PC-3 (cell line): ENCODE measurements at regions not wholly inside any gene's neighbourhood (a gene's known extent, or its start where the extent isn't known, plus 50 kb on each side); places are given as distances from the start of the nearest gene placed in this dataset.

Source experiments
- ATAC-seq: fragments of 200-7000 bp; cut with Tn5 transposase; 2 replicates; pipeline ENCODE4 v1.9.1; 2020; ENCODE audit warnings: mild to moderate bottlenecking, moderate library complexity
- BruUV-seq: library from RNA; stranded (reverse); fragments of 400-500 nt; replicated peaks from 2 replicates; lab custom pipeline; 2021; lab: Mats Ljungman, UMichigan
- CTCF ChIA-PET: fragments of 300-600 bp; sonication (Branson Sonifier 250); formaldehyde crosslinking; loops from one replicate; lab custom pipeline; 2022; ENCODE audit warnings: antibody characterized with exemption; lab: Charles Lee
- POLR2A ChIA-PET: fragments of 300-600 bp; sonication (Branson Sonifier 250); formaldehyde crosslinking; loops from one replicate; lab custom pipeline; 2022; ENCODE audit warnings: antibody characterized with exemption; ENCODE audit not compliant: unreplicated experiment; lab: Charles Lee
- DNase-seq: peaks from one replicate; pipeline ENCODE4 v3.0.0-alpha.2; 2015
- H2AFZ ChIP-seq: fragments of 300-600 bp; sonication (generic); 2 replicates; pipeline ENCODE4 v1.6.0; 2016; ENCODE audit warnings: antibody characterized with exemption, low read length
- H3F3A ChIP-seq: fragments of 300-600 bp; sonication (generic); one replicate; pipeline ENCODE4 v1.6.0; 2017; ENCODE audit warnings: antibody characterized with exemption, low read length, control low read depth, mild to moderate bottlenecking; ENCODE audit not compliant: unreplicated experiment
- H3K27ac ChIP-seq: fragments of 300-600 bp; sonication (generic); 2 replicates; pipeline ENCODE4 v1.5.1; 2016; ENCODE audit warnings: mild to moderate bottlenecking, low read length
- H3K27me3 ChIP-seq: fragments of 300-600 bp; sonication (generic); 2 replicates; pipeline ENCODE4 v1.6.1; 2016; ENCODE audit warnings: low read length, mixed read lengths
- H3K36me3 ChIP-seq: fragments of 300-600 bp; sonication (generic); 2 replicates; pipeline ENCODE4 v1.6.1; 2016; ENCODE audit warnings: low read depth, mixed run types, low read length, mixed read lengths
- H3K4me1 ChIP-seq: fragments of 300-600 bp; sonication (generic); 2 replicates; pipeline ENCODE4 v1.5.1; 2016; ENCODE audit warnings: low read length; ENCODE audit not compliant: insufficient read depth
- H3K4me2 ChIP-seq: fragments of 300-600 bp; sonication (generic); 2 replicates; pipeline ENCODE4 v1.6.0; 2016; ENCODE audit warnings: low read length
- H3K4me3 ChIP-seq: fragments of 300-600 bp; sonication (generic); 2 replicates; pipeline ENCODE4 v1.5.1; 2016; ENCODE audit warnings: mild to moderate bottlenecking, low read length, mixed read lengths
- H3K79me2 ChIP-seq: fragments of 300-600 bp; sonication (generic); 2 replicates; pipeline ENCODE4 v1.6.1; 2017; ENCODE audit warnings: low read length, mixed read lengths
- H3K9ac ChIP-seq: fragments of 300-600 bp; sonication (generic); 2 replicates; pipeline ENCODE4 v1.6.0; 2016; ENCODE audit warnings: mild to moderate bottlenecking, low read length
- H3K9me2 ChIP-seq: fragments of 300-600 bp; sonication (generic); replicated peaks from 2 replicates; pipeline ENCODE4 v1.6.1; 2016; ENCODE audit warnings: mixed run types, low read length, mixed read lengths
- H3K9me3 ChIP-seq: fragments of 300-600 bp; sonication (generic); 2 replicates; pipeline ENCODE4 v1.6.1; 2016; ENCODE audit warnings: low read length, mixed read lengths
- H4K20me1 ChIP-seq: fragments of 300-600 bp; sonication (generic); 2 replicates; pipeline ENCODE4 v1.6.1; 2016; ENCODE audit warnings: low read length, mixed read lengths
- CTCF ChIP-seq: fragments of 300-600 bp; sonication (generic); conservative IDR thresholded peaks from 2 replicates; pipeline ENCODE4 v1.5.1; 2017; ENCODE audit warnings: antibody characterized with exemption, low read depth, mild to moderate bottlenecking, low read length
- EZH2 ChIP-seq: fragments of 300-600 bp; sonication (generic); IDR thresholded peaks from one replicate; pipeline ENCODE4 v1.6.1; 2017; ENCODE audit warnings: antibody characterized with exemption, mild to moderate bottlenecking, low read length; ENCODE audit not compliant: unreplicated experiment
- EZH2phosphoT487 ChIP-seq: fragments of 300-600 bp; sonication (generic); IDR thresholded peaks from 2 replicates; pipeline ENCODE4 v1.6.1; 2018; ENCODE audit warnings: mild to moderate bottlenecking, antibody characterized with exemption, low read length, borderline replicate concordance
- intact Hi-C: fragments of 100-400 bp; cut with micrococcal nuclease; formaldehyde crosslinking; loops from 2 replicates; pipeline ENCODE4 v1.9.0; 2023

GRCh38 chr4:62410371-62411003 lies 1210.4 kb downstream of the ADGRL3 start:
- Histone ChIP-seq H3K4me1 (no peaks in the 10 kb centered on the region), H3K9ac (no peak overlapping the region), H3K79me2 (no peaks in the 10 kb centered on the region), H3K27ac (no peak overlapping the region), H3K27me3 (no peaks in the 10 kb centered on the region), H2AFZ (no peak overlapping the region; the same call in 1 of the 2 replicates), H3K36me3 (no peaks in the 10 kb centered on the region), H3K9me3 (no peaks in the 10 kb centered on the region), H4K20me1 (no peaks in the 10 kb centered on the region), H3F3A (no peaks in the 10 kb centered on the region), H3K9me2 (no peaks in the 10 kb centered on the region), H3K4me3 (no peak overlapping the region), H3K4me2 (no peak overlapping the region)
- POLR2A ChIA-PET, result no interaction called here
- DNase-seq (no peak), ATAC-seq (no peak)
- intact Hi-C loops, result loop anchor here (5.0 kb wide), 1 partner anchor 297 kb away; no protein-coding TSS in a partner anchor
- CTCF ChIA-PET, result no interaction called here
- TF ChIP-seq CTCF (no peak), EZH2phosphoT487 (no peak), EZH2 (no peak)
- no TSS peak for BruUV-seq

GRCh38 chr4:62408454-62408853 lies 1208.3 kb downstream of the ADGRL3 start:
- ChIA-PET POLR2A (no interaction called here), CTCF (interaction anchor here (0.6 kb wide), 2 partner anchors 164 to 232 kb away, joined by 3 read pairs; no protein-coding TSS in a partner anchor)
- Histone ChIP-seq H3K27me3 (no peaks in the 10 kb centered on the region), H3K27ac (no peak overlapping the region), H3K9ac (no peak overlapping the region), H4K20me1 (no peaks in the 10 kb centered on the region), H3K4me3 (no peak overlapping the region), H3F3A (no peaks in the 10 kb centered on the region), H3K4me1 (no peaks in the 10 kb centered on the region), H3K79me2 (no peaks in the 10 kb centered on the region), H3K4me2 (no peak overlapping the region), H3K9me2 (no peaks in the 10 kb centered on the region), H3K36me3 (no peaks in the 10 kb centered on the region), H3K9me3 (no peaks in the 10 kb centered on the region), H2AFZ (no peak overlapping the region)
- DNase-seq (peak; percentile 35), ATAC-seq (no peak)
- intact Hi-C loops, result loop anchor here (1.0 kb wide), 2 partner anchors 164 to 667 kb away; no protein-coding TSS in a partner anchor
- BruUV-seq, result no TSS peak
- peak; percentile 65 for TF ChIP-seq CTCF
- TF ChIP-seq EZH2, result no peak

GRCh38 chr4:62407534-62407933 lies 1207.4 kb downstream of the ADGRL3 start:
- CTCF ChIA-PET, result no interaction called here
- Histone ChIP-seq H3K9ac (no peak overlapping the region), H3F3A (no peaks in the 10 kb centered on the region), H3K4me3 (no peak overlapping the region), H3K36me3 (no peaks in the 10 kb centered on the region), H3K79me2 (no peaks in the 10 kb centered on the region), H3K4me1 (no peaks in the 10 kb centered on the region), H3K4me2 (no peak overlapping the region), H3K9me3 (no peaks in the 10 kb centered on the region), H3K27ac (no peak overlapping the region), H3K27me3 (no peaks in the 10 kb centered on the region), H3K9me2 (no peaks in the 10 kb centered on the region), H4K20me1 (no peaks in the 10 kb centered on the region), H2AFZ (0 out of 2 replicates have a peak overlapping the region, but pooled peaks have one; percentile 10)
- intact Hi-C loops, result no loop called here
- BruUV-seq, result no TSS peak
- TF ChIP-seq CTCF (no peak), EZH2 (no peak), EZH2phosphoT487 (no peak)
- peak; percentile 14 for DNase-seq
- POLR2A ChIA-PET, result no interaction called here
- ATAC-seq, result no peak
